HepG2 (cell line): ENCODE measurements at regions not wholly inside any gene's neighbourhood (a gene's known extent, or its start where the extent isn't known, plus 50 kb on each side); places are given as distances from the start of the nearest gene placed in this dataset.

Experiments
- HNF4A ChIP-seq: sonication (generic); formaldehyde crosslinking; IDR thresholded peaks from 2 replicates; pipeline ENCODE4 v1.4.0; 2020; ENCODE audit warnings: missing genetic modification reagents
- TF ChIP-seq, protein P1 (sequence below): sonication (generic); formaldehyde crosslinking; IDR thresholded peaks from 2 replicates; pipeline ENCODE4 v1.5.0; 2020; ENCODE audit warnings: mild to moderate bottlenecking, missing genetic modification reagents, moderate library complexity

GRCh38 chr3:94568041-94568440 lies 505.2 kb downstream of the NSUN3 start:
- TF ChIP-seq, protein P1, sequence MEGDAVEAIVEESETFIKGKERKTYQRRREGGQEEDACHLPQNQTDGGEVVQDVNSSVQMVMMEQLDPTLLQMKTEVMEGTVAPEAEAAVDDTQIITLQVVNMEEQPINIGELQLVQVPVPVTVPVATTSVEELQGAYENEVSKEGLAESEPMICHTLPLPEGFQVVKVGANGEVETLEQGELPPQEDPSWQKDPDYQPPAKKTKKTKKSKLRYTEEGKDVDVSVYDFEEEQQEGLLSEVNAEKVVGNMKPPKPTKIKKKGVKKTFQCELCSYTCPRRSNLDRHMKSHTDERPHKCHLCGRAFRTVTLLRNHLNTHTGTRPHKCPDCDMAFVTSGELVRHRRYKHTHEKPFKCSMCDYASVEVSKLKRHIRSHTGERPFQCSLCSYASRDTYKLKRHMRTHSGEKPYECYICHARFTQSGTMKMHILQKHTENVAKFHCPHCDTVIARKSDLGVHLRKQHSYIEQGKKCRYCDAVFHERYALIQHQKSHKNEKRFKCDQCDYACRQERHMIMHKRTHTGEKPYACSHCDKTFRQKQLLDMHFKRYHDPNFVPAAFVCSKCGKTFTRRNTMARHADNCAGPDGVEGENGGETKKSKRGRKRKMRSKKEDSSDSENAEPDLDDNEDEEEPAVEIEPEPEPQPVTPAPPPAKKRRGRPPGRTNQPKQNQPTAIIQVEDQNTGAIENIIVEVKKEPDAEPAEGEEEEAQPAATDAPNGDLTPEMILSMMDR: no peak
- TF ChIP-seq HNF4A (CRISPR knock-in tag): no peak
